PC-9 (cell line): ENCODE measurements at regions not wholly inside any gene's neighbourhood (a gene's known extent, or its start where the extent isn't known, plus 50 kb on each side); places are given as distances from the start of the nearest gene placed in this dataset.

Experiments used
- BruUV-seq: library from RNA; stranded (reverse); fragments of 400-500 nt; replicated peaks from 2 replicates; lab custom pipeline; 2021; lab: Mats Ljungman, UMichigan
- CTCF ChIA-PET: fragments of 300-600 bp; sonication (Branson Sonifier 250); formaldehyde crosslinking; loops from one replicate; lab custom pipeline; 2022; ENCODE audit warnings: antibody characterized with exemption; lab: Charles Lee
- POLR2A ChIA-PET: fragments of 300-600 bp; sonication (Branson Sonifier 250); formaldehyde crosslinking; loops from one replicate; lab custom pipeline; 2022; ENCODE audit warnings: antibody characterized with exemption; ENCODE audit not compliant: unreplicated experiment; lab: Charles Lee
- DNase-seq, 2 experiments: peaks; one replicate each; pipeline versions ENCODE4 v3.0.0 to v3.0.0-alpha.2; 2015 to 2022; ENCODE audit warnings: mixed read lengths in 1 of 2
- H2AFZ ChIP-seq: fragments of 200-600 bp; sonication (generic); 2 replicates; pipeline ENCODE4 v1.8.1; 2017; ENCODE audit warnings: antibody characterized with exemption
- H3F3A ChIP-seq: fragments of 200-600 bp; sonication (generic); 2 replicates; pipeline ENCODE4 v1.8.1; 2017; ENCODE audit warnings: antibody characterized with exemption, mild to moderate bottlenecking, low read depth; ENCODE audit not compliant: insufficient read depth
- H3K27ac ChIP-seq: fragments of 200-600 bp; sonication (generic); 2 replicates; pipeline ENCODE4 v1.6.1; 2016; ENCODE audit warnings: mixed run types
- H3K27me3 ChIP-seq: fragments of 200-600 bp; sonication (generic); 2 replicates; pipeline ENCODE4 v1.6.1; 2016; ENCODE audit warnings: low read depth, mixed run types; ENCODE audit not compliant: insufficient read depth
- H3K36me3 ChIP-seq: fragments of 200-600 bp; sonication (generic); 2 replicates; pipeline ENCODE4 v1.6.1; 2016; ENCODE audit warnings: low read depth, mixed run types
- H3K4me1 ChIP-seq: fragments of 200-600 bp; sonication (generic); replicated peaks from 2 replicates; pipeline ENCODE4 v1.6.1; 2016; ENCODE audit warnings: mixed run types; ENCODE audit not compliant: insufficient read depth
- H3K4me2 ChIP-seq: fragments of 200-600 bp; sonication (generic); 2 replicates; pipeline ENCODE4 v1.6.1; 2017; ENCODE audit warnings: mixed run types
- H3K4me3 ChIP-seq: fragments of 200-600 bp; sonication (generic); 2 replicates; pipeline ENCODE4 v1.6.1; 2016; ENCODE audit warnings: mixed run types
- H3K79me2 ChIP-seq: fragments of 200-600 bp; sonication (generic); 2 replicates; pipeline ENCODE4 v1.6.1; 2017; ENCODE audit warnings: low read depth, mixed run types
- H3K9me2 ChIP-seq: fragments of 200-600 bp; sonication (generic); 2 replicates; pipeline ENCODE4 v1.8.1; 2017; ENCODE audit warnings: mild to moderate bottlenecking; ENCODE audit not compliant: insufficient read depth
- H3K9me3 ChIP-seq: fragments of 200-600 bp; sonication (generic); 2 replicates; pipeline ENCODE4 v1.8.1; 2016; ENCODE audit warnings: low read depth; ENCODE audit not compliant: insufficient read depth
- H4K20me1 ChIP-seq: fragments of 200-600 bp; sonication (generic); 2 replicates; pipeline ENCODE4 v1.8.1; 2017; ENCODE audit not compliant: insufficient read depth
- EZH2 ChIP-seq: fragments of 200-600 bp; sonication (generic); IDR thresholded peaks from 2 replicates; pipeline ENCODE4 v1.8.0; 2017; ENCODE audit warnings: antibody characterized with exemption, low read depth
- intact Hi-C: fragments of 100-400 bp; cut with micrococcal nuclease; formaldehyde crosslinking; loops from one replicate; pipeline ENCODE4 v1.10.0; 2022; ENCODE audit not compliant: unreplicated experiment
- TF ChIP-seq, protein P1 (sequence below): fragments of 200-600 bp; sonication (generic); conservative IDR thresholded peaks from 2 replicates; pipeline ENCODE4 v1.6.1; 2017; ENCODE audit warnings: mixed run types, antibody characterized with exemption, mild to moderate bottlenecking, moderate library complexity

DNA sequence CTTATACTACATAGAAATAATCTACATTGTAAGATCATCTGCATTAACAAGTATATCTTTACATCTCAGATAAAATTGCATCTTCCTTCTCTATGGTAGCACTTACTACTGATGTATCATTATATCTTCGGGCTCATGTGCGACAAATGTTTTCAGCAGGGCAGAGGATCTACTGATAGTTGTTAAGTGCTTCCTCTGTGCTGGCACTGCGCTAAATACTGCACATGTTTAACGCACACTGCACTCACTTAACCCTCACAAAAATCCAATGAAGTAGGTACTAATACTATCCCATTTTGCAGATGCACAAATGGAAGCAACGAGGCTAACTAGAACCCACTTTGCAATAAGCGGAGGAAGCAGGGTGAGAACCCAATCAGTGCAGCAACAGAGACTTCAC lies 75.6 kb upstream of the USP25 start:
- Histone ChIP-seq H3K4me1 (no peaks in the 10 kb centered on the region), H2AFZ (no peak overlapping the region), H3K79me2 (no peaks in the 10 kb centered on the region), H3K36me3 (no peaks in the 10 kb centered on the region), H3K9me3 (no peaks in the 10 kb centered on the region), H3K4me2 (no peak overlapping the region), H3F3A (no peaks in the 10 kb centered on the region), H3K27me3 (no peaks in the 10 kb centered on the region), H3K9me2 (no peaks in the 10 kb centered on the region), H3K27ac (no peak overlapping the region), H3K4me3 (no peak overlapping the region), H4K20me1 (no peaks in the 10 kb centered on the region)
- CTCF ChIA-PET: no interaction called here
- no peak for DNase-seq
- BruUV-seq: no TSS peak
- intact Hi-C loops: no loop called here
- POLR2A ChIA-PET: no interaction called here
- no peak for TF ChIP-seq EZH2
- TF ChIP-seq, protein P1, sequence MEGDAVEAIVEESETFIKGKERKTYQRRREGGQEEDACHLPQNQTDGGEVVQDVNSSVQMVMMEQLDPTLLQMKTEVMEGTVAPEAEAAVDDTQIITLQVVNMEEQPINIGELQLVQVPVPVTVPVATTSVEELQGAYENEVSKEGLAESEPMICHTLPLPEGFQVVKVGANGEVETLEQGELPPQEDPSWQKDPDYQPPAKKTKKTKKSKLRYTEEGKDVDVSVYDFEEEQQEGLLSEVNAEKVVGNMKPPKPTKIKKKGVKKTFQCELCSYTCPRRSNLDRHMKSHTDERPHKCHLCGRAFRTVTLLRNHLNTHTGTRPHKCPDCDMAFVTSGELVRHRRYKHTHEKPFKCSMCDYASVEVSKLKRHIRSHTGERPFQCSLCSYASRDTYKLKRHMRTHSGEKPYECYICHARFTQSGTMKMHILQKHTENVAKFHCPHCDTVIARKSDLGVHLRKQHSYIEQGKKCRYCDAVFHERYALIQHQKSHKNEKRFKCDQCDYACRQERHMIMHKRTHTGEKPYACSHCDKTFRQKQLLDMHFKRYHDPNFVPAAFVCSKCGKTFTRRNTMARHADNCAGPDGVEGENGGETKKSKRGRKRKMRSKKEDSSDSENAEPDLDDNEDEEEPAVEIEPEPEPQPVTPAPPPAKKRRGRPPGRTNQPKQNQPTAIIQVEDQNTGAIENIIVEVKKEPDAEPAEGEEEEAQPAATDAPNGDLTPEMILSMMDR: no peak

DNA sequence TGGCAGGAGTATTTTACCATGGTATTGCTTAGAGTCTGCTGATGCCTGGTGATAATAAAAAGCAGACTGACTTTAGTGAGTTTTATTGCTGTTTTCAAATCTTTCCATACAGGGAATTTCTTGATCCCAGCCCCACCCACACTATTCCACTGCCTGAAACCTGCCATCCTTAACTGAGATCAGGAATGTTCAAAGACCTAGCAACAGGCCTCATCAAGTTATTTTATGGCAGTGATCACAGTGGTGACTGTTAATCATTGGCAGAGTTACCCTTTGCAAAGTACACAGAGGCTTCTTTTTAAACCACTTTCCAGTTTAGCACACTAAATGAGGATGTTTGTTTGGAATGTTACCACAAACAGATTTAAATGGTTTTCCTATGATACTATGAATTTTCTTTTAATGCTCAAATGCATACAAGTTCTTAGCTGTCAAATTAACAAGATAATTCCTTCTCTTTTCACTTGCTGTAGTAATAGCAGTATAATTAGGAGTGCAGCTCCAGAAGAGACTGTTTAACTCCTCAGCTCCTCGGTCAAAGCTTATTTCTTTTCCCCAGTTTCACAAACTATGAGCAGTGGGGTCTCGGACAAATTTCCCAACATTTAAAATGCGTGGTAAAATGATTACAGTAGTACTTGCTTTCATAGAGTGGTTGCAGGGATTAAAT lies 69.9 kb upstream of the USP25 start:
- Histone ChIP-seq H3K4me1 (no peaks in the 10 kb centered on the region), H3K27me3 (no peaks in the 10 kb centered on the region), H3K9me2 (no peaks in the 10 kb centered on the region), H4K20me1 (no peaks in the 10 kb centered on the region), H2AFZ (no peak overlapping the region), H3K4me3 (no peak overlapping the region), H3K36me3 (no peaks in the 10 kb centered on the region), H3K4me2 (no peak overlapping the region), H3K27ac (no peak overlapping the region), H3K79me2 (no peaks in the 10 kb centered on the region), H3F3A (no peaks in the 10 kb centered on the region), H3K9me3 (no peaks in the 10 kb centered on the region)
- ChIA-PET CTCF (interaction anchor here (0.7 kb wide), 1 partner anchor 1931 kb away, joined by 3 read pairs; no protein-coding TSS in a partner anchor), POLR2A (no interaction called here)
- TF ChIP-seq, protein P1: no peak
- TF ChIP-seq EZH2: no peak
- no TSS peak for BruUV-seq
- intact Hi-C loops: no loop called here
- no peak for DNase-seq

DNA sequence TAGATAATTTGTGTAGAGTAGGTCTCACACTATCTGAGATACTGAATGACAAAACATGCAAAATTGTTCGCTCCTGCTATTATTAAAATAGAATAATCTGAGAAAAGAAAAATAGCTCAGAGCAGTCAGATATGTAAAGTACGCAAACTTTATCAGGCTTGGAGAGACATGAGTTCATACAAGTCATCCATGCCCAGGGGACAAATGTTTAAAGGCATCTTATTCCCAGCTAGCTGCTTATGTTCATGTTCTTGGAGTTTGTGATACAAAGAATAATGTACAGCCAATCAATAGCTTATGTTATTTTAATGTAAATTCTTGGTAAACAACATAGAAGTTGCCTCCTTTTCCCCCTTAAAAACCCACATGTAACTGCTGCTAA lies 69.4 kb upstream of the USP25 start:
- BruUV-seq: no TSS peak
- DNase-seq: no peak
- Histone ChIP-seq H3K79me2 (no peaks in the 10 kb centered on the region), H3K9me3 (no peaks in the 10 kb centered on the region), H3K27ac (no peak overlapping the region), H4K20me1 (no peaks in the 10 kb centered on the region), H3K4me2 (no peak overlapping the region), H3K36me3 (no peaks in the 10 kb centered on the region), H2AFZ (no peak overlapping the region), H3F3A (no peaks in the 10 kb centered on the region), H3K4me1 (no peaks in the 10 kb centered on the region), H3K4me3 (no peak overlapping the region), H3K27me3 (no peaks in the 10 kb centered on the region), H3K9me2 (no peaks in the 10 kb centered on the region)
- TF ChIP-seq EZH2: no peak
- TF ChIP-seq, protein P1: no peak
- intact Hi-C loops: no loop called here
- ChIA-PET POLR2A (no interaction called here), CTCF (interaction anchor here (0.7 kb wide), 1 partner anchor 1930 kb away, joined by 3 read pairs; no protein-coding TSS in a partner anchor)
